HK-2 (cell line): ENCODE measurements at regions not wholly inside any gene's neighbourhood (a gene's known extent, or its start where the extent isn't known, plus 50 kb on each side); places are given as distances from the start of the nearest gene placed in this dataset.
"Not testable (repeated sequence)": the region's sequence is repeated elsewhere in the genome, so short reads cannot be mapped to it uniquely, and the experiment has no call there.

Experiments
- DNase-seq: peaks from one replicate; pipeline ENCODE4 v3.0.0-alpha.2; 2018; ENCODE audit not compliant: unreplicated experiment

DNA sequence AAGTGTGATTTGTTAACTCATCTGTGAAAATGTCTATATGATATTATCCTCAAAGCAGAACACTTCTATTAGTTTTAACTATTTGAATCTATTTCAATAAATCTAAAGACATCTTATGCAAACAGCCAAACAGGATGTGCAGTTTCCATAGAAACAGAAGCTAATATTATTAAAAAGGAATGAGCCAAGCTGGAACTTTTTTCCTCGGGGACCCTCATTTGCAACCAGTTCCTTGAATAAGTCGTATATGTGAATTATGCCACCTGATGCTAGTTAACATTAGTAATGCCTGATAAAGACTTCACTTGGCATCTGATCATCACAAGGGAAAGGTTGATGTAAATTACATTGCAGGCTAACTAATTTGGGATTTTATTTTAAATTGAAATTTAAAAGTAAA is 216.9 kb upstream of the SMLR1 start:
- DNase-seq, result no peak

DNA sequence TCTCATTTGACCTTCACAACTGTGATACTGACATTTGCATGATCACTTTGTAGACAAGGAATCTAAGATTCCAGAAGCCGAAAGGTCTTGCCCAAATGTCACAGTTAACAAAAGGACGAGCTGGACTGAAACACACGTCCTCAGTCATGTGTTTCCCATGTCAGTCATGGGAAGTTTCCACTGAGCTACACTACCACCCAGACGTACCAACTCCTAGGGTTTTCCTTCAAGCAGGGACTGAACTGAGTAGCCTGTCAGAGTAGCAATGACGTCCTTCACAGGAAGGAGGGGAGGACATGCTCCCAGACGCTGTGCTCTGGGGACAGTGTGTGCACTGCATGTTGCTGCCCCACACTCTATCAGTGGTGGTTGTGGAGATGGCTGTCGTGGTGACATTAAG is 215.8 kb upstream of the SMLR1 start:
- no peak for DNase-seq

DNA sequence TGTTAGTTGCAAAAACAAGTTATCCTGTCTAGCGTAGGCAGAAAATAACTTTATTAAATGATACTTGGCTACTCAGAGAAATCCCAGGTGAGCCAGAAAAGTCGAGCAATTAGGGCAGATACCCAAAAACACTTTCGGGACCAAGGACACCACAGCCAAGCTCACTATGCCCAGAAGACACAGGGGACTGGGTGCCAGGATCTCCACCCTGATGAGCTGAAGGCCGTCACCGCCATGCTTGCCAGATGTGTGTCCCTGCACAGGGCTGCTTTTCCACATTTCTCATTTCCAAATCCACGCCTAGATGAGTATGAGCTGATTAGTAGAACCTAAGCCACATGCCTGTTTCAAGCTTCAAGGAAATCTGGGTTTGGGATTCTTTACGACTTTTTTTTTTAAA is 214.0 kb upstream of the SMLR1 start:
- no peak for DNase-seq

DNA sequence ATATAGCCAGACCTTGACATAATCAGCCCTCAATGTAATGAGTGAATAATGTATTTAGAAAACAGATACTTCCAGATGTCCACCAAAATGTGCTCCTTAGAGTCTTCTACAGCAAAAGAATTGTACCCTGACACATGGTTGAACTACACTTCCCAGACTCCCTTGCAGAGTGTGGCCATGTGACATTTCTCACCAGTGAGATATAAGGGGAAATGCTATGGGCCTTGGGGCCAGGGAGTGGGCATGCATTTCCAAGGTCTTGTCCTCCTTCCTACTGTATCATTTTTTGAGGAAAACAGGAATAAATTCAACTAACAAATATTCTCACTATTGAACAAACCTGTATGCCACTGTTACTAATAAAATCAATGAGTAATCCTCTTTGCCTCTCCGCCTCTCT is 211.4 kb upstream of the SMLR1 start:
- DNase-seq, result no peak

DNA sequence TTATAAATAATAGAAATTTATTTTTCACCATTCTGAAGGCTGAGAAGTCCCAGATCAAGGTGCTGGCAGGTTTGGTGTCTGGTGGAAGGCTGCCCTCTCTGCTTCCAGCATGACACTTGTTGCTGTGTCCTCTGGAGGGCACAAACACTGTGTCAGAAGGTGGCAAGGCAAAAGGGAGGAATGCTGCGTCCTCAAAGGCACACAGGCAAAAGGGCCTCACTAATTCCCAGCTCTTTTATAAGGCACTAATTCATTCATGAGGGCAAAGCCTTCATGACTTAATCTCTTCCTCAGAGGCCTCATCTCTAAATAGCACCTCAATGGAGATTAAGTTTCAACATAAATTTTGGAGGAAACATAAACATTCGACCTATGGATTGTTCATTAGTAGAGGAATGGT is 209.5 kb upstream of the SMLR1 start:
- DNase-seq, result no peak

DNA sequence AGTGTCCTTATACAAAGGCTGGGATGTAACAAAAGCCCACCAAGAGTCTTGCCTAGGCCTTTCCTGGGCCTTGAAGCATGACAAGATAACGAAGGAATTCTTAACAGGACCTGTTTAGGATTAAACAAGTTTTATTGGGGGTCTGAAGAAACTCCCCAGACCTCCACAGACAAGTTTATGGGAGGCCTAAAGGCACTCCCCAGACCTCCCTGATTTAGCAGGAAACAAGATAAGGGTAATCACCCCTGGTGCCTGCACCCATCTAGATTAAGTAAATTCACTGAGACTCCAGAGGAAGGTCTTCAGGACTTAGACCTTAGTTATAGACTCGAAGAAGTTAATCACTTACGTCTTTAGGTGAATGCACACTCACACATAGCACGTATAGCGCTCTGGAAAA is 208.4 kb upstream of the SMLR1 start:
- not testable (repeated sequence) for DNase-seq

DNA sequence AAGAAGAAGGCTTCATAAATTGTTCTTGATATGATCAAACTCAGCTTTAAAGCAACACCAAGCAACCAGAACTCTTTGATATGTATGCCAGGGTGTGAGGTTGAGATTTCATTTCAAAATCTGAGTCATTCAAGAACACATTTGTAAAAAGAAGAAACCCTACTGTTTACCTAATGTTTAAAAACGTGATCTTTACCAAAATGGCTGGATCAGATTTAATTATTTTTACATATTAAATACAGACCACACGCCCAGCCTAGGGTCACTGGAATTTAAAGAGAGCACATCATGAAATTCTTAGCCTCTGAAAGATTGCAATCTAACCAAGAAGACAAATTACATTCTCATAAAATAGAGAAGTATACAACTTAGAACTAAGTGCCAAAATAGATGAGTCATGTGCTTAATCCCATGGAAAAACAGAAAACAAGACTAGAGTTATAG is 206.8 kb upstream of the SMLR1 start:
- no peak for DNase-seq

DNA sequence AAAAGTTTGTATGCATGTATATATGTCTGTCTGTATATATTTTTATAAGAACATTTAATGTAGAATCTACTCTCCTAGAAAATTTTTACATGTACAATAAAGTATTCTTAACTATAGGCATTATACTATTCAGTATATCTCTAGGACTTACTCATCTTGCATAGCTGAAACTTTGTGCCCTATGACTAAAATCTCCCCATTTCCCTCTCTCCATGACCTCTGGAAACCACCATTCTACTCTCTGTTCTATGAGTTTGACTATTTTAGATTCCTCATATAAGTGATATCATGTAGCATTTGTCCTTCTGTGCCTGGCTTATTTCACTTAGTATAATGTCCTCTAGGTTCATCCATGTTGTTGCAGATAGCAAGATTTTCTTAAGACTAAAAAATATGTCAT is 205.1 kb upstream of the SMLR1 start:
- no peak for DNase-seq

DNA sequence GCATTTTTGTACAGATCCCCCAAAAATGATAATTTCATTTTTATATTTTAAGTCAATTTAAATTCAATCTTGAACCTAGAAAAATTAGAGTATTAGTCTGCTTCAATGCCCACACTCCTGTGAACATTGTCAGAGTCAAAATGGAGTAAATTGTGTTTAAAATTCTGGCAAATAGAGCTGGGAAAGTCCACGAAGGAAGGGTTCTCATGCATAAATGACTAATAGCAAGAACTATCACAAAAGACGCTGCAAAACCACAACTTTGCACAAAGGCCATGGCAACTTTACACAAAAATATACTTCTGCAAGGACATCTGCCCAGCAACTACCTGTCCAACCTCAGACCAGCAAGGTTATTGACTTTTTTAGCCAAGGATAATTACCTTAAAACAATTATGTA is 203.2 kb upstream of the SMLR1 start:
- DNase-seq, result no peak

DNA sequence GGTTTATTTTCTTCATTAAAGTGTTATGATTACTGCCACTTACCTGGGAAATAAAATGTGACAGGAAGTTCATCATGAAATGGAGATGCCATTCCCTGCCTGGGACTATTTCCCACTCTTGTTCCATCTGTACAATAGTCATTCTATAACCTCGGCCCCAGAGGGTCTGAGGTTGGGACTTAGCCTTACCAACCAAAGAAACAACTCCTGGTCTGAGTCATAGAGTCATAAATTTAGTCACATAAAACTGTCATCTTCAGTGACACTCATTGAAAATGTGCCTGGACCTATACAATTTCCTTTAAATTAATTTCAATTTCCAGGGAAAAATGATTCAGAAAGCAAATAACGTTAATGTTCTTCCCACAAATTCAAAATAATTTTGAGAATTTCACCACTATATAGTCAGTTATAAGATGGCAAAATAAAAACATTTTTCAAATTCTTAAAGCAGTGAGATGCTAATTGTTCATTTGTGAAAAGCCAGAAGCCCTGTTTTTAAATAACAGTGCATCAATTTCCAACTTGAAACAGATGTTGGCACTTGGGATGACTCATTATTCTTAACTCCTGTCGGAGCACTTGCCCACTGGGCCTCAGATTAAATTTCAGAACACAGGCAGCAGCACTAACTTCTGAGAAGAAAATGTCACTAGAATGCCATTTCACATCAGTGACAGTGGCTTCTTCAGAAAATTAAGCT is 201.2 kb upstream of the SMLR1 start:
- DNase-seq, result no peak

DNA sequence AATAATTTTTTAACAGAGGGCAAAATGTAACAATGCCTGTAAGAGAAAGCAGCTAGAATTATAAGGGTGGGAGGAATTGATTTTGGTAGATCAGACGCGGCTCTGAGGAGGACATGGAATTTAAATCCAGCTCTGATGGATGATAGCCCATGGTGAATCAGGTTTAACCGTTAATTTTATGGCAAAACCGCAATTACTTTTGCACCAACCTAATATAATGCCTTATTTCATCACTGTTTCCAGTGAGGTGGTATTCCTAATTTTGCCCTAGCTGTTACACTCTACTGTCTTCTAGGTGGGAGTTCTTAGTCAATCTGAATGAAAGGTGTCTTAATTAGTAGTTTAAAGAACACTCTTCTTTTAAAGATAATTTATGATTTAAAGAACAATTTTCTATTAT is 198.3 kb upstream of the SMLR1 start:
- DNase-seq, result no peak

DNA sequence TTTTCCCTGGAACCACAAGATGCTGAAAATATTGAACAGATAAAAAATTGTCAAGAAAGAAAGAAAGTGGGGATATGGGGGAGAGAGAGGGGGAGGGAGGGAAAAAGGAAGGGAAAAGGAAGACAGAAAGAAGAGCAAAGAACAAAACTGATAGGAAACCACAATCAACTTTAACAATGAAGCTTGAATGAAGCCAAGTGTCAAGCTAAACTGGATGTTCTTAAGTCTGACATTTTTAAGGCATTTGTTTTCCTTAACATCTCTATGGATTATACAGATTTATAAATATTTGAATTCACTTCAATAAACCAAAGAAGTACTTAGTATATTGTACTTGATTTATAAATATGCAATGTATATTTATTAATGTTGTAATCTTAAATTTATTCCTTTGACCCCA is 197.6 kb upstream of the SMLR1 start:
- no peak for DNase-seq

DNA sequence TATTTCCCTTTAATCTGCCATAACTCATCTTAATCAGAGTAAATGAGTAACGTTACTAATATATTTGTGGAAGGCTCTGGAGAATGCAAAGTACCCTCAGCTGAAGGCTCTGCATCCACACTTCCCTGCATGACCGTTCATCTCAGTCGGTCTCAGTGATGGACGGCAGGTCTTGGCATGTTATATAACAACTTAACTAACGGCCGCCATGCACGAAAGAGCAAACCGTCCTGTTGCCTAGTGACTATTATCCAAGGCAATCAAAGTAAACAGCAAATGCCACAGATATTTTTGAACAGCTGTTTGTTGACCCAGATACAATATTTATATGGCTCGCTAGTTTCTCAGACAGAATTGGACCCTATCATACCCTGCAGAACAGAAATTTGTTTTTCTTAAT is 194.9 kb upstream of the SMLR1 start:
- no peak for DNase-seq

DNA sequence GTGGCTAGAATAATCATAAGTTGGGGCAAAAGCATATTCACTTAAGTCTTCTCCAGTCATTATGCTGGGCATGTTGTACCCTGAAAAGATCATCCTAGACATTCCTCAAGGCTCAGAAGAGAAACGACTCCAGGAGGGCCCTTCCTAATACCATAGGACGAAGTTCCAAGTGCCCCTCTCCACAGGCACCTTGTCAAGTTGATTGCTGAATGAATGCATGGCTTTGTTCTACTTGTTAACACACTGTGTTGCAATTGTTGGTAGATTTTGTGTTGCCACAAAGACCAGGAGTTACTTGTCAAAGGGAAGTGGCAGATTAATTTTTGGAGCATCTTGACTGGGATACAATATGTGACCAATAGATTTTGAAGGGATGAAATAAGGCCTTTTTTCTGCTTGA is 194.3 kb upstream of the SMLR1 start:
- no peak for DNase-seq

DNA sequence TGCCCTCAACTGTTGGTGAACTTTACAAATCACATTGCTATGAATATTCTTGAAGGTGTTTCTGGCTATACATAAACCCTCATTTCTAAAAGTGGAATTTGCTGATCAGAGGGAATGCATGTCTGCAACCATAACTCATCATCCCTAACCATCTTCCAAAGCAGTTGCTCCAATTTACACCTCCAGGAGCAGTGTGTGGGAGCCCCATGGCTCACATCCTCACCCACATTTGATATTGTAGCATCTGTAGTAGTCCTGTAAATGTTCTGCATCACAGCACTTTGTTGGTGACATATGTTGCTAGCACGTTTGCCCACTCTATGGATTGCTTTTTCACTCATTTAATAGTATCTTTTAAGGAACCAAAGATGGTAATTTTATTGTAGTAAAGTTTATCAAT is 183.8 kb upstream of the SMLR1 start:
- no peak for DNase-seq

DNA sequence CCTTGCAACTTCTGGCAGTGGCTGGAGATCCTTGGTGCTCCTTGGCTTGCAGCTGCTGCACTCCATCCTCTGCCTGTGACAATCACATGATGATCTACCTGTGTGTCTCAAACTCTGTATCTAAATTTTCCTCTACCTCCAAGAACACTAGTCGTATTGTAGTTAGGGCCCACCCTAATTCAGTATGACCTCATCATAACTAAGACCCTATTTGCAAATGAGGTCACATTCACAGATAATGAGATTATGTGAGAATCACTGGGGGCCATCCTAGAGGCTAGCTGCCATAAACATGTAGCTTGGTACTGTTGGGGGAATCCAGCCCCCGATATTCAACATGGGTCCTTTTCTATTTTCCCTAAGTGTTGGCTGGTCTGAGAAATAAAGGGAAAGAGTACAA is 183.0 kb upstream of the SMLR1 start:
- DNase-seq, result no peak

DNA sequence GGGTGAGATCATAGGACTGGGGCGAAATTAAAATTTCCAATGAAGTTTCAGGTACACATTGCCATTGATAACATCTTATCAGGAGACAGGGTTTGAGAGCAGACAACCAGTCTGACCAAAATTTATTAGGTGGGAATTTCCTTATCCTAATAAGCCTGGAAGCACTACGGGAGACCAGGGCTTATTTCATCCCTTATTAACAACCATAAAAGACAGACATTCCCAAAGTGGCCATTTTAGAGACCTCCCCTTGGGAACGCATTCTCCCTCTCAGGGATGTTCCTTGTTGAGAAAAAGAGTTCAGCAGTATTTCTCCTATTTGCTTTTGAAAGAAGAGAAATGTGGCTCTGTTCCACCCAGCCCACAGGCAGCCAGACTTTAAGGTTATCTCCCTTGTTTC is 182.4 kb upstream of the SMLR1 start:
- DNase-seq, result not testable (repeated sequence)

DNA sequence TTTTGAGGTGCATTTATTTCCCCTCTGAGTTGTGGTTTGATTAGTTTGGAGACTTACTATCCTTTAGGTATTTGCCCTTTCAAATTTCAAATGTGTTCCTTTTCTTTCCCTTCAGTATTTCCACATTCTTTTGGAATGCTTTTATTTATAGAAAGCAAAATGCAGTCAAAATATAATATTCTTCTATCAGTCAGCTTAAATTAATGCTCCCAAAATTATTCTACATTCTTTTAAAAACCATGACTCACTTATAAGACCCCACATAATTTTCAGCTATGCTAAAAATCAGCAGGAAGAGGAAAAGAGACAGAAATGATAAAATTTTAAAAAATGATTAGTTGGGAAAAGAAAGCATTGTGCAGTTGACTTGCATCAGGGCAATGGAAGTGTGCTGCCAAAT is 180.0 kb upstream of the SMLR1 start:
- no peak for DNase-seq

DNA sequence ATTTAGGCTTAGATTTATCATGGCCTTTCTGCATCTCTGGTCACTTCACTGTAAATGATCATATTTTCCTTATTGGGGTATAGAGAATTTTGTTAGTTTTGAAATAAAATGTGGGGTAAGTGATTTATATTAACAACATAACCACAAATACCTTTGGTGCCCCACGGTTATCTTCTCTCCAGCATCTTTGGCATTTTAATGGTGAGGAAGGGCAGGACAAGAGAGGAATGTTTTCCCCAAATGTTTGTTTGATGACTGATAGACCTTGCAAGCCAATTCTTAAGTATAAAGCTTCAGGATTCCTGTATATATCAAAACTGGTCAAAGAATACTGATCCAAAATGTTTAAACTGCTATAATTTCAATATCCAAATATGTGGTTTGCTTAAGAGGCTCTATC is 171.6 kb upstream of the SMLR1 start:
- DNase-seq, result no peak

DNA sequence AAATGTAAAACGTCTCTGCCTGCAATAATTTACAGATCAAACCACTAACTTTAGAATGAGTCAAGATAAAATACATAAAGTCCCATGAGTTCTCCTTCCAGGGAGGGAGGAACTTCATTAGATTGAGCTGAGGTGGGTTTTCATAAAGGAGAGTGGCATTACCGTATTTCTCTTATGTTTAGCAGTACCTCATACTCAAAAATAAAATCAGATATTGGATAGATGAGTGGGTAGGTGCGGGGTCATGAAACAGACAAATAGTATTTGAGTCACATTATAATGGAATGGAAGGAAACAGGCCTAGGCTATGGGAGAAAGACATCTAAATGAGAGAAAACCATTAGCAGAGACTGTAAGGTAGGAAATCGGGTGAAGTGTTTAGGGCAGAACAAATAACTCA is 166.1 kb upstream of the SMLR1 start:
- no peak for DNase-seq

DNA sequence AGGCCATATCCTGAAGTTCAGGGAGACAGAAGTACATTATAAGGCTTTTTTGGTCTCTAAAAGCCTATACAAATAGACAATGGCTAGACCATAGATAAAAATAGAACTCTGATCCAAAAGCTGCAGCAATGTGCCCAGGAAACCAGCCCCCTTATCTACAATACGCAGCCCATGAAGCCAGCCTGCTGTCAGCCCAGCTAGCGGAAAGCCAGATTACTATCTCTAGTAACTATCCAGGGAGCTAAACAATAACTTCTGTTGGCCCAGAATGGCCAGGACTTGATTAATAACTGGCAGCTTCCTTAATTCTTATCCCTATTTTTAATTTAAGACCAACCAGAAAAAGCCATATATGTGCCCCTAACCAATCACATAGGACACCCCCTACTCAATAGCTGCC is 160.4 kb upstream of the SMLR1 start:
- DNase-seq, result no peak

DNA sequence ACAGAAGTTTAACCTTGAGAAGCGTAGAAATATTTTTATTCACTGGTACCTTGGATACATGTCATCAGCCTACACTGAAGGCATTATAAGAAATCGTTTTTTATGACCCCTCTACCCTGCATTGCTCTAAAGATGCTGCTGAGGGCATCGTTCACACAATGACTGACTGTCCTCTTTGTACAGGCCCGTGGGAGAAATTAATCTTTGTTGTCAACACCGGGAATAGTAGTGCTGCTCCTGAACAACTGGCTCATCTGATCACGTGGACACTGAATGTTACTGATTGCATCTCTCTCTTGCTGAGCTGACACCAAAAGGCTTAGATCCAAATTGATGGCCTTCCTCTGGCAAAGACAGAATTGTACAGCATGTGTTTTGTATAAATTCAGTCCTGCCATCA is 157.1 kb upstream of the SMLR1 start:
- no peak for DNase-seq

DNA sequence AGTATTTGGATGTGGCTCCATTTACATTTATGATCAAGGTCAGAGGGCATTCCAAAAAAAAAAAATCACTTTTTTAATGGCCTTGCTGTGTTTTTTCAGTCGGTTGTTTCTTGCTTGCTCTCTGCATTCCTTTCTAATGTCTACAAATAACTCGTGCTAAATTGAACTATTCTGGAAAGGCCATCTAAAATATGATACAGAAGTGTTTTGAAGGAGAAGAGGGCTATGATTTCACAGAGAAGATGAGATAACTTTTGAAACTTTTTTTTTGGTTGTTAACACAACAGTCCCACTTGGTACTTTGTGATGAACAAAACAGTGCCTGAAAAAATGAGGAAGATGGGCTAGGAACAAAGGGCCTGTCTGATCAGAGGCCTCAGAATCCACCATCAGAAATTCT is 156.1 kb upstream of the SMLR1 start:
- DNase-seq, result no peak

DNA sequence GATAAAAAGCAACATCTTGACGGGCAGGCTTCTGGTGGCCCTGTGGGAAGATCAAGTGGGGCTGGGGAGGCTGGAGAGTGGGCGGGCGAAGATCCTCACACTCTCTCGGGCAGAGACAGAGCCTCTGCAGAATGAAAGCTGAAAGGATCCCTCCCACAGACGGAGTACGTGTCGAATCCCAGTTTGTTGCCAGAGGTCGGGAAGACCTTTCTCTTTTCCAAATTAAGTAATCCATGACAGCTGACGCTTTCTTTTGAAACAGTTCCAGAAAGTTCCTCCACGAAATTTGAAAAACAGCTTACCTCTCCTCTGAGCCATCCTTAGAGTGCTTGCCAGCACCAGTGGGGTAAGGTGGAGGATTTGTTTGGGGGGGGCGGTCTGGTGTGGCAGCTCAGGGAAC is 155.6 kb upstream of the SMLR1 start:
- no peak for DNase-seq

DNA sequence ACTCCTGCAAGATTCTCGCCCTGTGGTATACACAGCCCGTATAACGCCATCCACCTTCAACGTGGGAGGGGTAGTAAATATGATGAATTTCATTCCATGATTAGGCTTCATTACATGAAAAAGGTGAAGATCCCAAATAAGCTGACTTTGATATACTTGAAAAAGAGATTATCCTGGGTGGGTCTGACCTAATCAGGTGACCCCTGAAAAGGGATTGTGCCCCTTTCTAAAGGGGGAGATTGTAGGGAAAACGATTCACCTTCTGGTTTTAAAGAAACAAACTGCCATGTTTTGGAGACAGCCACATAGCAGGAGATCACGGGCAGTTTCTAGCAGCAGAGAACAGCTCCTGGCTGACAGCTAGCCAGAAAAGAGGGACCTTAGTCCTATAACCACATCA is 155.1 kb upstream of the SMLR1 start:
- no peak for DNase-seq
